GM12874 (cell line): ENCODE measurements at regions not wholly inside any gene's neighbourhood (a gene's known extent, or its start where the extent isn't known, plus 50 kb on each side); places are given as distances from the start of the nearest gene placed in this dataset.

Experiments used
- TF ChIP-seq, protein P1 (sequence below): IDR thresholded peaks from 2 replicates; pipeline ENCODE4 v1.5.1; 2011; ENCODE audit warnings: low read depth, mild to moderate bottlenecking, control low read depth, low read length, moderate library complexity; ENCODE audit not compliant: insufficient read depth

DNA sequence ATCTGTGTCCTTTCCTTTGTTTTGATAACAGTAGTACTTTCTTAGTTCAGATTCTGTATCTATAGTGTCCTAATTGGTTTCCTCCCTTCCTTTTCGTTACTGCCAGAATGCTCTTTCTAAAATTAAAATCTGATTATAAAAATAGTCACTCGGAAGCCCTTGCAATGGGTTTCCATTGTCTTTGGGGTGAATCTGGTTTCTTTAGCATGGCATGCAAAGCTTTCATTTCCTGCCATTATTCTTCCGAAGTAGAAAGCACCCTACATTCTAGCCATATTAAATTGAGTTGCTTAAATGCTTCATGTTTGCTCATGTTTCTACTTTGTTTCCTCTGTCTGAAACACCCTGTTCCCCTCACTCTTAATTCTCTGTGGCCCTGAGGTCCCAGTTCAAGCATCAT lies 53.2 kb upstream of the MACF1 start:
- TF ChIP-seq, protein P1, sequence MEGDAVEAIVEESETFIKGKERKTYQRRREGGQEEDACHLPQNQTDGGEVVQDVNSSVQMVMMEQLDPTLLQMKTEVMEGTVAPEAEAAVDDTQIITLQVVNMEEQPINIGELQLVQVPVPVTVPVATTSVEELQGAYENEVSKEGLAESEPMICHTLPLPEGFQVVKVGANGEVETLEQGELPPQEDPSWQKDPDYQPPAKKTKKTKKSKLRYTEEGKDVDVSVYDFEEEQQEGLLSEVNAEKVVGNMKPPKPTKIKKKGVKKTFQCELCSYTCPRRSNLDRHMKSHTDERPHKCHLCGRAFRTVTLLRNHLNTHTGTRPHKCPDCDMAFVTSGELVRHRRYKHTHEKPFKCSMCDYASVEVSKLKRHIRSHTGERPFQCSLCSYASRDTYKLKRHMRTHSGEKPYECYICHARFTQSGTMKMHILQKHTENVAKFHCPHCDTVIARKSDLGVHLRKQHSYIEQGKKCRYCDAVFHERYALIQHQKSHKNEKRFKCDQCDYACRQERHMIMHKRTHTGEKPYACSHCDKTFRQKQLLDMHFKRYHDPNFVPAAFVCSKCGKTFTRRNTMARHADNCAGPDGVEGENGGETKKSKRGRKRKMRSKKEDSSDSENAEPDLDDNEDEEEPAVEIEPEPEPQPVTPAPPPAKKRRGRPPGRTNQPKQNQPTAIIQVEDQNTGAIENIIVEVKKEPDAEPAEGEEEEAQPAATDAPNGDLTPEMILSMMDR: no peak

- TF ChIP-seq, protein P1: no peak
Measured at GRCh38 chr1:39152923-39153322, 51.6 kb upstream of the MACF1 start.

DNA sequence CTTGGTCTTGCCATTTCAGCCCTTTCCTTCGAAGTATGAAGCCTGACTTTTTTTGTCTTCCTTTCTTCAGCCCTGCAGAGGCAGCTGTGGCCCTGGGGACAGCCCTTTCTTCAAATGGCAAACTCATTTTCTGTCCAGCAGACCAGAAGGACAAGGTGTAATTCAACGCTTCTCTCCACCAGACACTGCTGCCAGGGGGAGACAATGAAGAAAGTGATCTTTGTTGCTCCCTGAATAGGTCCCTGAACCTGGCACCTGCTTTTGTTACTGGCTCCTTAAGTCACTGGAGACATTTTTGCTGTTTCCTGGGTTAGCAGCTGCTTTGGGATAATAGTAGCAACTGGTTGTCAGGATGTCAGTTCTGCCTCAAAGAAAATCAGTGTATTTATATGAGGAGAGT lies 50.8 kb upstream of the MACF1 start:
- TF ChIP-seq, protein P1: no peak

DNA sequence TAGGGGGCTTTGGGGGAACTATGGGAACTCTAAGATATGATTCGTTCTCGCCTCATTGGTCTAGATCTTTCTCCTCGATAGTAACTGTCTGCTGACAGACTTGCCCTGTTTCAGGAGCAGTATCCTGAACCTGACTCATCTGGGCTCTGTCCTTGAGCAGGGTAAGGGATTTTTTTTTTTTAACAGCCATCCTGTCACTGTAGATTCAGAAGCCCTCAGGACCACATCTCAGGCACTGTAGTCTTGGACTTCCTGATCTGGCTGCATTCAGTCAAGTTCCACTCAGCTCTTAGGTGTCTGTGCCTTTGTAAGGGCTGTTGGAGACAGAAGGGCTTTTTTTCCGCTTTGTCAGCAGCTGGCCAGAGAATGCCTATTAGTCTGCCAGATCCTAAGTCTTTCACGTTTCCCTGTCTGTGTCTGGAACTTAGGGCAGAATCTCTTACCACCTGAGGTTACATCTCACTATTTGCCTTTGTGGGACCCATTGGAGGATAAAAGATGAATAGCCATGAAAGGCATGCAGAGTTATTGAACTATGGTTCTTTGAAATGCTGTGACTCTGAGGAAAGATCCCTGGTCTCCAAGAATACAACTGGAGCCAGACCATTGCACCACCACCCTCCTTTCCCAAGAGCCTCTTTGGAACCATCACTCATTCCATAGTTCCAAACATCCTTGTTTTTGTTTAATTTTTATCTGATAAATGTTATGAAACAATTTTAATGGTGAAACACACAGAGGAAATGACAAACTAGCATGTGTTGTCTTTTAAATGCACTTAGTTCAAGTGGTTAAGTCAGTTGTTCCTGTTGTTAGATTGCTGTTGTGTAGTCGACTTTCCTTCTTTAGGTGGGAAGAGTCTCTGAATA lies 49.7 kb upstream of the MACF1 start:
- TF ChIP-seq, protein P1: no peak
